IMR-90 (cell line): ENCODE measurements at regions not wholly inside any gene's neighbourhood (a gene's known extent, or its start where the extent isn't known, plus 50 kb on each side); places are given as distances from the start of the nearest gene placed in this dataset.

Experiments used
- ATAC-seq: fragments of 200-7000 bp; cut with Tn5 transposase; 2 replicates; pipeline ENCODE4 v1.9.1; 2020; ENCODE audit warnings: low read depth, mild to moderate bottlenecking, moderate library complexity
- BruUV-seq: library from RNA; stranded (reverse); fragments of 400-500 nt; replicated peaks from 2 replicates; lab custom pipeline; 2021; lab: Mats Ljungman, UMichigan
- CTCF ChIA-PET: fragments of 300-600 bp; formaldehyde crosslinking; extraction: SDS; loops from one replicate; lab custom pipeline; 2021; ENCODE audit warnings: antibody characterized with exemption; lab: Yijun Ruan, JAX
- POLR2A ChIA-PET: fragments of 300-600 bp; sonication (Branson Sonifier 250); formaldehyde crosslinking; loops from one replicate; lab custom pipeline; 2022; ENCODE audit warnings: antibody characterized with exemption; ENCODE audit not compliant: unreplicated experiment; lab: Charles Lee
- DNase-seq: peaks from one replicate; pipeline ENCODE4 v3.0.0; 2013
- H2AFZ ChIP-seq: replicated peaks from 2 replicates; pipeline ENCODE3; 2013; ENCODE audit warnings: low read length, mild to moderate bottlenecking; ENCODE audit not compliant: poor library complexity
- H2AK5ac ChIP-seq: 2 replicates; pipeline ENCODE4 v1.6.1; 2013; ENCODE audit warnings: low read depth, low read length, inconsistent platforms
- H2AK9ac ChIP-seq: replicated peaks from 2 replicates; pipeline ENCODE3; 2013; ENCODE audit warnings: mild to moderate bottlenecking, low read depth, low read length, moderate library complexity; ENCODE audit not compliant: poor library complexity
- H2BK120ac ChIP-seq: 2 replicates; pipeline ENCODE4 v1.6.1; 2013; ENCODE audit warnings: low read depth, low read length, inconsistent platforms
- H2BK15ac ChIP-seq: 3 replicates; pipeline ENCODE4 v1.6.1; 2013; ENCODE audit warnings: low read depth, low read length, inconsistent platforms
- H2BK20ac ChIP-seq: 2 replicates; pipeline ENCODE4 v1.6.1; 2013; ENCODE audit warnings: low read depth, mild to moderate bottlenecking, inconsistent platforms, low read length, moderate library complexity
- H2BK5ac ChIP-seq: 2 replicates; pipeline ENCODE4 v1.6.1; 2013; ENCODE audit warnings: mild to moderate bottlenecking, low read depth, low read length, inconsistent platforms; ENCODE audit not compliant: poor library complexity, severe bottlenecking
- H3K14ac ChIP-seq: replicated peaks from 2 replicates; pipeline ENCODE4 v1.6.1; 2013; ENCODE audit warnings: low read depth, low read length, inconsistent platforms
- H3K18ac ChIP-seq: 2 replicates; pipeline ENCODE4 v1.6.1; 2013; ENCODE audit warnings: low read depth, low read length, control low read depth
- H3K23ac ChIP-seq: 2 replicates; pipeline ENCODE4 v1.6.1; 2013; ENCODE audit warnings: low read depth, low read length, inconsistent platforms
- H3K27ac ChIP-seq: 2 replicates; pipeline ENCODE4 v1.5.1; 2013; ENCODE audit warnings: mild to moderate bottlenecking, control low read depth, low read length; ENCODE audit not compliant: insufficient read depth
- H3K27me3 ChIP-seq: 2 replicates; pipeline ENCODE4 v1.6.1; 2013; ENCODE audit warnings: low read length; ENCODE audit not compliant: control insufficient read depth, insufficient read depth
- H3K36me3 ChIP-seq: 2 replicates; pipeline ENCODE4 v1.6.1; 2013; ENCODE audit warnings: low read length, mixed read lengths; ENCODE audit not compliant: control insufficient read depth, insufficient read depth
- H3K4ac ChIP-seq: 2 replicates; pipeline ENCODE4 v1.6.1; 2013; ENCODE audit warnings: low read depth, low read length, inconsistent platforms
- H3K4me1 ChIP-seq: 2 replicates; pipeline ENCODE4 v1.6.1; 2013; ENCODE audit warnings: low read length, mixed read lengths; ENCODE audit not compliant: control insufficient read depth, insufficient read depth
- H3K4me2 ChIP-seq: 2 replicates; pipeline ENCODE4 v1.6.1; 2013; ENCODE audit warnings: low read depth, mild to moderate bottlenecking, control low read depth, low read length, moderate library complexity
- H3K4me3 ChIP-seq: 2 replicates; pipeline ENCODE4 v1.5.1; 2013; ENCODE audit warnings: low read depth, mild to moderate bottlenecking, control low read depth, low read length, moderate library complexity; ENCODE audit not compliant: insufficient read depth
- H3K56ac ChIP-seq: 2 replicates; pipeline ENCODE4 v1.6.1; 2013; ENCODE audit warnings: low read length, inconsistent platforms; ENCODE audit not compliant: insufficient read depth; ENCODE audit errors: extremely low read depth
- H3K79me1 ChIP-seq, 2 experiments: 2 replicates each; pipeline ENCODE4 v1.6.1; 2013; ENCODE audit warnings: low read length in 2 of 2, inconsistent platforms in 1 of 2, low read depth in 1 of 2
- H3K9ac ChIP-seq: 2 replicates; pipeline ENCODE4 v1.6.1; 2013; ENCODE audit warnings: low read depth, low read length, control low read depth
- H3K9me1 ChIP-seq: 2 replicates; pipeline ENCODE4 v1.6.1; 2013; ENCODE audit warnings: low read length, inconsistent platforms; ENCODE audit not compliant: insufficient read depth
- H3K9me3 ChIP-seq: 2 replicates; pipeline ENCODE4 v1.6.1; 2013; ENCODE audit warnings: low read length; ENCODE audit not compliant: control insufficient read depth, insufficient read depth
- H4K20me1 ChIP-seq: 2 replicates; pipeline ENCODE4 v1.6.1; 2013; ENCODE audit warnings: low read length, inconsistent platforms; ENCODE audit not compliant: insufficient read depth
- H4K5ac ChIP-seq: 2 replicates; pipeline ENCODE4 v1.6.1; 2013; ENCODE audit warnings: mild to moderate bottlenecking, low read depth, low read length, control low read depth
- H4K8ac ChIP-seq, 2 experiments: 2 replicates each; pipeline ENCODE4 v1.6.1; 2013; ENCODE audit warnings: low read depth in 2 of 2, low read length in 2 of 2, control low read depth in 1 of 2, inconsistent platforms in 1 of 2
- H4K91ac ChIP-seq: 2 replicates; pipeline ENCODE4 v1.6.1; 2013; ENCODE audit warnings: low read depth, low read length, inconsistent platforms; ENCODE audit not compliant: insufficient read depth
- CHD1 ChIP-seq: IDR thresholded peaks from 2 replicates; pipeline ENCODE4 v1.6.1; 2012; ENCODE audit warnings: low read depth, low read length, improper control_type of control experiment
- RFX5 ChIP-seq: IDR thresholded peaks from 2 replicates; pipeline ENCODE4 v1.8.0; 2012; ENCODE audit warnings: low read depth, mild to moderate bottlenecking, low read length, moderate library complexity
- SMC3 ChIP-seq: fragments of 150-350 bp; IDR thresholded peaks from 2 replicates; pipeline ENCODE4 v1.6.1; 2016; ENCODE audit warnings: low read depth, mild to moderate bottlenecking, antibody characterized with exemption, low read length, moderate library complexity
- WGBS, 2 experiments: methylation state at CpG; one replicate each; pipeline versions ENCODE4 v1.1.5 to v1.1.7; 2013; ENCODE audit warnings: missing lambda C conversion rate in 2 of 2; ENCODE audit not compliant: insufficient read length in 1 of 2; ENCODE audit errors: extremely low coverage in 2 of 2; 5-methylcytosine and 5-hydroxymethylcytosine counted together
- dilution Hi-C: fragments of 300-500 bp; cut with HindIII; formaldehyde crosslinking; loops from one replicate; pipeline ENCODE4 v1.14.3; 2018; ENCODE audit warnings: low sequenced_read_pairs; ENCODE audit not compliant: unreplicated experiment
- in situ Hi-C: fragments of 300-500 bp; cut with MboI; formaldehyde crosslinking; loops from 3 replicates; pipeline ENCODE4 v1.14.3; 2019; ENCODE audit warnings: low sequenced_read_pairs, inconsistent platforms, mixed read lengths
- intact Hi-C: fragments of 100-400 bp; cut with micrococcal nuclease; formaldehyde crosslinking; loops from 2 replicates; pipeline ENCODE4 v1.10.0; 2022

- no peak overlapping the region for H2AFZ ChIP-seq
- no peaks in the 10 kb centered on the region for H3K9me1 ChIP-seq
- no peak overlapping the region for H3K18ac ChIP-seq
- intact Hi-C loops (no loop called here), dilution Hi-C loops (no loop called here), in situ Hi-C loops (no loop called here)
- H4K20me1 ChIP-seq, result no peaks in the 10 kb centered on the region
- TF ChIP-seq RFX5 (no peak), SMC3 (no peak), CHD1 (no peak)
- no peak overlapping the region for H4K8ac ChIP-seq
- 29% methylated on average over 1 of the region's 2 CpGs; no CpG with 5 or more reads in 1 of the 2 experiments for WGBS, 2 experiments
- no peak overlapping the region for H3K56ac ChIP-seq
- H3K4me3 ChIP-seq, result no peak overlapping the region
- no peak overlapping the region for H3K23ac ChIP-seq
- H2AK5ac ChIP-seq, result no peak overlapping the region
- no peaks in the 10 kb centered on the region for H3K9me3 ChIP-seq
- H3K14ac ChIP-seq, result no peak overlapping the region
- H3K27me3 ChIP-seq, result no peaks in the 10 kb centered on the region
- H3K36me3 ChIP-seq, result no peaks in the 10 kb centered on the region
- H2BK15ac ChIP-seq, result no peak overlapping the region
- no peak overlapping the region for H2BK20ac ChIP-seq
- no peak overlapping the region for H3K27ac ChIP-seq
- no peak overlapping the region for H4K5ac ChIP-seq
- no peak overlapping the region for H2BK5ac ChIP-seq
- no peaks in the 10 kb centered on the region for H3K79me1 ChIP-seq
- ChIA-PET CTCF (interaction anchor here (1.3 kb wide), 1 partner anchor 182 kb away, joined by 3 read pairs; no protein-coding TSS in a partner anchor), POLR2A (no interaction called here)
- no peak overlapping the region for H2BK120ac ChIP-seq
- H3K4me2 ChIP-seq, result no peak overlapping the region
- no peak overlapping the region for H3K4ac ChIP-seq
- no peaks in the 10 kb centered on the region for H3K4me1 ChIP-seq
- ATAC-seq (no peak), DNase-seq (no peak)
- no peak overlapping the region for H2AK9ac ChIP-seq
- H4K91ac ChIP-seq, result no peak overlapping the region
- no peak overlapping the region for H3K9ac ChIP-seq
- BruUV-seq, result no TSS peak
Observed at GRCh38 chr16:49093939-49094338, 187.7 kb downstream of the CBLN1 start.
